ENCODE measurements at regions not wholly inside any gene's neighbourhood (a gene's known extent, or its start where the extent isn't known, plus 50 kb on each side); places are given as distances from the start of the nearest gene placed in this dataset.

DNA sequence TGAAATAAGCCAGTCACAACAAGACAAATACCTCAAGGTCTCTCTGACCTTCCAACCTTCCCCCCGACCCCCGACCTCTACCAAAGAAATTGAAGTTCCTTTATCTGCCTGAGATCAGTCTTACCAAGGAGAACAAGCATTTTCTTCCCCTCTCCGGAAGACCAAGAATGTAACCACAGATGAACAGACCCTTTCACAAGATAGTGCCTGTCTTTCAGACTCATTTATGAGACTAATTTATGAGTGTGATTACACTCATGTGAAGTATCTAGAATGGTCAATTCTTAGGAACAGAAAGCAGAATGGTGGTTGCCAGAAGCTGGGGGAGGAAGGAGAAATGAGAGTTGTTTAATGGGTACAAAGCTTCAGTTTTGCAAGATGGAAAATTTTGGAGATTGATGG is 108.9 kb upstream of the MKLN1 start:
- H3K9me3 ChIP-seq = no peaks in the 10 kb centered on the region
- peak overlapping the region in 3 of 4 donors; percentile 6 to 87 (median 85) for H3K27ac ChIP-seq
- no peak for TF ChIP-seq POLR2A (IDR thresholded peaks at IDR 0.05)
- TF ChIP-seq EP300 (IDR thresholded peaks at IDR 0.05) = no peak
- TF ChIP-seq, protein P1, sequence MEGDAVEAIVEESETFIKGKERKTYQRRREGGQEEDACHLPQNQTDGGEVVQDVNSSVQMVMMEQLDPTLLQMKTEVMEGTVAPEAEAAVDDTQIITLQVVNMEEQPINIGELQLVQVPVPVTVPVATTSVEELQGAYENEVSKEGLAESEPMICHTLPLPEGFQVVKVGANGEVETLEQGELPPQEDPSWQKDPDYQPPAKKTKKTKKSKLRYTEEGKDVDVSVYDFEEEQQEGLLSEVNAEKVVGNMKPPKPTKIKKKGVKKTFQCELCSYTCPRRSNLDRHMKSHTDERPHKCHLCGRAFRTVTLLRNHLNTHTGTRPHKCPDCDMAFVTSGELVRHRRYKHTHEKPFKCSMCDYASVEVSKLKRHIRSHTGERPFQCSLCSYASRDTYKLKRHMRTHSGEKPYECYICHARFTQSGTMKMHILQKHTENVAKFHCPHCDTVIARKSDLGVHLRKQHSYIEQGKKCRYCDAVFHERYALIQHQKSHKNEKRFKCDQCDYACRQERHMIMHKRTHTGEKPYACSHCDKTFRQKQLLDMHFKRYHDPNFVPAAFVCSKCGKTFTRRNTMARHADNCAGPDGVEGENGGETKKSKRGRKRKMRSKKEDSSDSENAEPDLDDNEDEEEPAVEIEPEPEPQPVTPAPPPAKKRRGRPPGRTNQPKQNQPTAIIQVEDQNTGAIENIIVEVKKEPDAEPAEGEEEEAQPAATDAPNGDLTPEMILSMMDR (IDR thresholded peaks at IDR 0.05) = no peak
- no peak overlapping the region for H3K4me3 ChIP-seq
- H3K36me3 ChIP-seq = no peaks in the 10 kb centered on the region
- DNase-seq (ENCODE audit: low spot score in 2 of 2) = no peak
- H3K27me3 ChIP-seq = no peaks in the 10 kb centered on the region
- WGBS, 2 donors = 25 to 31% methylated on average over 3 of the region's 3 CpGs
- peaks cover 0 to 26% (median 13%) of the 10 kb centered on the region in 4 donors for H3K4me1 ChIP-seq

DNA sequence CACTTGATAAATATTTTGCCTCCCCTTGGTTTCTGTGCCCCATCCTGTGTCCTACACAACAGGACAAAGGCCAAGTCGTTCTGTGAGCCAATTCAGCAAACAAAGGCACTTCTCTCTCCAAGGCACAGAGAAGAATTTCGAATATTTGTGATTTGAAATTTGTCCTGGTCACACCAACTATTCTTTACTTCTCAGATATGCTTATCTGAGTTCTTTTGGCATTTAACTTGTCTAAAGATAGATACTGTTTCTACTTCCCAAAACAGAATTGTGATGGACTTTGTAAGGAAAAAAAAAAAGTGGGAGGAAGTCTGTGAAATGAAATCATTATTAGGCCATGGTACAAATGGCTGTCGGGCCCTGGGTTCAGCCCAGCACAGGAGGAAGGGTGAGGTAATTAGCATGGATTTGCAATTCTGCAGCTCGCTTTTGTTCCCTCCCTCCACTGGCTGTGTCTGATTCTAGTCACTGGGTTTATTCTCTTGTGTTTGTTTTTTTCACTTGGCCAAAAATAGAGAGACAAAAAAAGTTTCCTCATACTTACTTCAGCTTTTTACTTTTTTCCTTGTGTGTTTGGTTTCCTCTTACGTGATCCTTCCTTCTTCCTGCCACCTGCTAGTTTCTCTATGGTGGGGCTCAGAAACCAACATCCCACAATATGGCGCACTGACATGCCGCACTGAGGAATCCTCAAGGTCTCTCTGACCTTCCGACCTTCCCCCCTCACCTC is 108.2 kb upstream of the MKLN1 start:
- Histone ChIP-seq H3K4me3 (no peak overlapping the region), H3K36me3 (no peaks in the 10 kb centered on the region), H3K27ac (peak overlapping the region in 3 of 4 donors; percentile 56 to 87 (median 85)), H3K4me1 (peaks cover 0 to 26% (median 13%) of the 10 kb centered on the region in 4 donors), H3K27me3 (no peaks in the 10 kb centered on the region), H3K9me3 (no peaks in the 10 kb centered on the region)
- 21 to 32% methylated on average over 8 of the region's 8 CpGs for WGBS, 2 donors
- DNase-seq (ENCODE audit: low spot score in 2 of 2) = peak; percentile 40 to 56
- TF ChIP-seq POLR2A (IDR thresholded peaks at IDR 0.05) (no peak), EP300 (IDR thresholded peaks at IDR 0.05) (peak; percentile 25 to 82)
- TF ChIP-seq, protein P1 (IDR thresholded peaks at IDR 0.05) = no peak

DNA sequence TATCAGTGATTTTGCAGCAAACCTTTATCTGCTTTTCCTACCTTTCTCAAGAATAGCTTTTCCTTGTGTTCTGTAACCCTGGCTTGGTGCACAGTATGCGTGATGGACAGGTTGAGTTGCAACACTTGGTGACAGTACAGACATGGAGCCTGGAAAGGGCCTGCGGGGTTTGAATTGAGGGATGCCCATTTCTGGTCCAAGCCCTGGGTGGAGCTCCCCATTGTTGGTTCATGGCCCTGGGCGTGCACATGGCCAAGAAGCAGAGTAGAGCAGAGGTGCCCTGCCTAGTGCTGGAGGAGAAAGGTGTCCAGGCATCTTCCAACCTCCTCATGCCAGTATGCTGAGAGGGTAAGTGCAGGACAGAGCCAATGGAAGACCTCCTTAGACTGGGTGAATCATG is 106.6 kb upstream of the MKLN1 start:
- Histone ChIP-seq H3K4me3 (no peak overlapping the region), H3K9me3 (no peaks in the 10 kb centered on the region), H3K27me3 (no peaks in the 10 kb centered on the region), H3K36me3 (no peaks in the 10 kb centered on the region), H3K27ac (no peak overlapping the region), H3K4me1 (peaks cover 0 to 34% (median 21%) of the 10 kb centered on the region in 4 donors)
- no peak for DNase-seq (ENCODE audit: low spot score in 2 of 2)
- 93 to 96% methylated on average over 3 of the region's 3 CpGs for WGBS, 2 donors
- TF ChIP-seq POLR2A (IDR thresholded peaks at IDR 0.05) = no peak
- TF ChIP-seq, protein P1 (IDR thresholded peaks at IDR 0.05) = no peak
- TF ChIP-seq EP300 (IDR thresholded peaks at IDR 0.05) = no peak

DNA sequence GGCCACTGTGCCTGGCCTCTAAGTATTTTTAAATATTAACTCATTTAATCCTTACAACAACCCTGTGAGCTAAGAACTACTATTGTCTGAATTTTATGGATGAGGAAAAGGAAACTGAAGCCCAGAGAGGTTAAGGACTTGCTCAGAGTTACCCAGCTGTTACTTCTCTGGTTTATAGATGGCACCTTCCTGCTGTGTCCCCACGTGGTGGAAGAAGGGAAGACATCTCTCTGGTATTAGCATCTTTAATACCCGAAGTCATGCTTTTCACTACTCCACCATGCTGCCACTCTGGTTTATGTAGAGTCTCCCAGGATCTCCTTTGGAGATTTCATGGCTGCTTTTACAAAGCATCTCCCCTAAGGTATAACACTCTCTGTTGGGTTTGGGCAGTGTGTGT is 105.5 kb upstream of the MKLN1 start:
- no peak for DNase-seq (ENCODE audit: low spot score in 2 of 2)
- TF ChIP-seq, protein P1 (IDR thresholded peaks at IDR 0.05) = no peak
- TF ChIP-seq EP300 (IDR thresholded peaks at IDR 0.05) (no peak), POLR2A (IDR thresholded peaks at IDR 0.05) (no peak)

DNA sequence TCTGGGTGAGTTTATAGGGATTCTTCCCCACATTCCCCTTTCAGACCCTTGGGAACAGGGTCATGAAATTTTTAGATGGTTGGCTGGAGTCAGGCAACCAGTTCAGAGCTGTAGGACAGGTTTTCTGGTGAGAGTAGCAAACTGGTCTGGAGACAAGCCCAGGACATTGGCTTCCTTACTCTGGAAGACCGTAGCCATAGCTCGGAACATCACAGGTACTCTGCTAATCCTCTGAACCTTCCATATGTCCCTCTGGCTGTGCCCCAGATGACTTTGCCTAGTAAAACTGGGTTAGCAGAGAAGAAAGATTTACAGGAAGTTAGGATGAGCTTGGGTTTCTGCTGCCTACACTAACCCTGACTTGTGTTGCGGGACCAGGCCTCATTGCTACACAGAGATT is 104.5 kb upstream of the MKLN1 start:
- Histone ChIP-seq H3K4me3 (no peak overlapping the region), H3K9me3 (no peaks in the 10 kb centered on the region), H3K36me3 (no peaks in the 10 kb centered on the region), H3K4me1 (peaks cover 0 to 45% (median 23%) of the 10 kb centered on the region in 4 donors), H3K27ac (no peak overlapping the region), H3K27me3 (no peaks in the 10 kb centered on the region)
- WGBS, 2 donors = 100% methylated on average over 3 of the region's 3 CpGs
- no peak for DNase-seq (ENCODE audit: low spot score in 2 of 2)
- TF ChIP-seq, protein P1 (IDR thresholded peaks at IDR 0.05) = no peak
- no peak for TF ChIP-seq POLR2A (IDR thresholded peaks at IDR 0.05)
- no peak for TF ChIP-seq EP300 (IDR thresholded peaks at IDR 0.05)

More for the DNA sequence above, 105.5 kb upstream of the MKLN1 start:
- Histone ChIP-seq H3K27me3 (no peaks in the 10 kb centered on the region), H3K4me3 (no peak overlapping the region), H3K27ac (no peak overlapping the region), H3K9me3 (no peaks in the 10 kb centered on the region), H3K4me1 (peaks cover 0 to 45% (median 23%) of the 10 kb centered on the region in 4 donors), H3K36me3 (no peaks in the 10 kb centered on the region)
- 73 to 80% methylated on average over 2 of the region's 2 CpGs for WGBS, 2 donors

Data from tibial nerve (tissue), 4 donors.